Mammary epithelial cell (primary cell): ENCODE measurements at regions not wholly inside any gene's neighbourhood (a gene's known extent, or its start where the extent isn't known, plus 50 kb on each side); places are given as distances from the start of the nearest gene placed in this dataset.

Experiments used
- EZH2 ChIP-seq: IDR thresholded peaks from 2 replicates; pipeline ENCODE4 v1.6.1; 2012; ENCODE audit warnings: low read length, inconsistent platforms, borderline replicate concordance
- TF ChIP-seq, protein P1 (sequence below), 2 donors: IDR thresholded peaks in 1 of 2; conservative IDR thresholded peaks in 1 of 2; 2 replicates each; pipeline ENCODE4 v1.5.1; 2011 to 2012; ENCODE audit warnings: inconsistent platforms in 2 of 2, low read length in 2 of 2, mild to moderate bottlenecking in 2 of 2, control low read depth in 1 of 2, low read depth in 1 of 2; ENCODE audit not compliant: insufficient read depth in 1 of 2; ENCODE audit errors: extremely low read depth in 1 of 2

- TF ChIP-seq, protein P1, sequence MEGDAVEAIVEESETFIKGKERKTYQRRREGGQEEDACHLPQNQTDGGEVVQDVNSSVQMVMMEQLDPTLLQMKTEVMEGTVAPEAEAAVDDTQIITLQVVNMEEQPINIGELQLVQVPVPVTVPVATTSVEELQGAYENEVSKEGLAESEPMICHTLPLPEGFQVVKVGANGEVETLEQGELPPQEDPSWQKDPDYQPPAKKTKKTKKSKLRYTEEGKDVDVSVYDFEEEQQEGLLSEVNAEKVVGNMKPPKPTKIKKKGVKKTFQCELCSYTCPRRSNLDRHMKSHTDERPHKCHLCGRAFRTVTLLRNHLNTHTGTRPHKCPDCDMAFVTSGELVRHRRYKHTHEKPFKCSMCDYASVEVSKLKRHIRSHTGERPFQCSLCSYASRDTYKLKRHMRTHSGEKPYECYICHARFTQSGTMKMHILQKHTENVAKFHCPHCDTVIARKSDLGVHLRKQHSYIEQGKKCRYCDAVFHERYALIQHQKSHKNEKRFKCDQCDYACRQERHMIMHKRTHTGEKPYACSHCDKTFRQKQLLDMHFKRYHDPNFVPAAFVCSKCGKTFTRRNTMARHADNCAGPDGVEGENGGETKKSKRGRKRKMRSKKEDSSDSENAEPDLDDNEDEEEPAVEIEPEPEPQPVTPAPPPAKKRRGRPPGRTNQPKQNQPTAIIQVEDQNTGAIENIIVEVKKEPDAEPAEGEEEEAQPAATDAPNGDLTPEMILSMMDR (conservative IDR thresholded peaks at IDR 0.05 in 1 of 2, IDR thresholded peaks at IDR 0.05 in 1 of 2; ENCODE audit: extremely low read depth in 1 of 2, insufficient read depth in 1 of 2, low read depth in 1 of 2, low read length in 2 of 2), result no peak
- TF ChIP-seq EZH2, result no peak
Observed at GRCh38 chr1:203401199-203401877, 50.4 kb upstream of the FMOD start.
